ENCODE measurements at regions not wholly inside any gene's neighbourhood (a gene's known extent, or its start where the extent isn't known, plus 50 kb on each side); places are given as distances from the start of the nearest gene placed in this dataset.

DNA sequence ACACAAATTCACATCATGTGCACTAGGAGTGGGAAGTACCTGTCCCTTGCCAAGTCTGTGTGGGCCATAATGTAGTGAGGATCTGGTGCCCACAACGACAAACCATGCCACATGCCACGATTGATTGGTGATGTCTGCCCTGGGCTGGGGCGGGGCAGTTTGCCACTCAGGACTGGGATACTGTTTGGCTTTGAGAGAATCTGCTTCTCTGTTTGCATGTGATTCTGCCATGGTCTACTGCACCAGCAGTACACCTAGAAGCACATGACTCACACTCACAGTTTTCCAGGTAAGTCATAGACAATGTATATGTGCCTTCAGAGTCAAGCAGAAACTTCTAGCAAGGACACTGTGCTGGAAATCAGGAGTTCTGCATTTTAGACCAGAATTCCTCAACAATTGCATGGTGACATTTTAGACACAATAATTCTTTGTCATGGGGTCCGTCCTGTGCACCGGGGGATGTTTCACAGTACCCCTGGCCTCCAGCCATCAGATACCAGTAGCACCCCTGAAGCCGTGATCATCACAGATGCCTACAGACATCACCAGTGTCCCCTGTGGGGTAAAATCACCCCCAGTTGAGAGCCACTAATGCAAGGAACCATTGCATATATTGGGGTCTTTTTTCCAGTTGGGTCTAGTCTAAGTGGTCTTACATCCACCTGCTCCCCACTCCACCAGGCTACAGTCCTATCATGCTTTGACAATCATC is 278.3 kb downstream of the EIPR1 start:
- no peaks in the 10 kb centered on the region; the same call in none of the 2 replicates for H3K36me3 ChIP-seq
- DNase-seq, result no peak
- no peak overlapping the region for H3K4me3 ChIP-seq (ENCODE audit: low read depth, low read length)
- H3K9me3 ChIP-seq, result no peaks in the 10 kb centered on the region; the same call in 1 of the 2 replicates
- TF ChIP-seq, protein P1, sequence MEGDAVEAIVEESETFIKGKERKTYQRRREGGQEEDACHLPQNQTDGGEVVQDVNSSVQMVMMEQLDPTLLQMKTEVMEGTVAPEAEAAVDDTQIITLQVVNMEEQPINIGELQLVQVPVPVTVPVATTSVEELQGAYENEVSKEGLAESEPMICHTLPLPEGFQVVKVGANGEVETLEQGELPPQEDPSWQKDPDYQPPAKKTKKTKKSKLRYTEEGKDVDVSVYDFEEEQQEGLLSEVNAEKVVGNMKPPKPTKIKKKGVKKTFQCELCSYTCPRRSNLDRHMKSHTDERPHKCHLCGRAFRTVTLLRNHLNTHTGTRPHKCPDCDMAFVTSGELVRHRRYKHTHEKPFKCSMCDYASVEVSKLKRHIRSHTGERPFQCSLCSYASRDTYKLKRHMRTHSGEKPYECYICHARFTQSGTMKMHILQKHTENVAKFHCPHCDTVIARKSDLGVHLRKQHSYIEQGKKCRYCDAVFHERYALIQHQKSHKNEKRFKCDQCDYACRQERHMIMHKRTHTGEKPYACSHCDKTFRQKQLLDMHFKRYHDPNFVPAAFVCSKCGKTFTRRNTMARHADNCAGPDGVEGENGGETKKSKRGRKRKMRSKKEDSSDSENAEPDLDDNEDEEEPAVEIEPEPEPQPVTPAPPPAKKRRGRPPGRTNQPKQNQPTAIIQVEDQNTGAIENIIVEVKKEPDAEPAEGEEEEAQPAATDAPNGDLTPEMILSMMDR (IDR thresholded peaks at IDR 0.05; ENCODE audit: low read depth, low read length), result no peak
- no peaks in the 10 kb centered on the region for H3K27me3 ChIP-seq
- peaks cover 38% of the 10 kb centered on the region for H3K4me1 ChIP-seq

DNA sequence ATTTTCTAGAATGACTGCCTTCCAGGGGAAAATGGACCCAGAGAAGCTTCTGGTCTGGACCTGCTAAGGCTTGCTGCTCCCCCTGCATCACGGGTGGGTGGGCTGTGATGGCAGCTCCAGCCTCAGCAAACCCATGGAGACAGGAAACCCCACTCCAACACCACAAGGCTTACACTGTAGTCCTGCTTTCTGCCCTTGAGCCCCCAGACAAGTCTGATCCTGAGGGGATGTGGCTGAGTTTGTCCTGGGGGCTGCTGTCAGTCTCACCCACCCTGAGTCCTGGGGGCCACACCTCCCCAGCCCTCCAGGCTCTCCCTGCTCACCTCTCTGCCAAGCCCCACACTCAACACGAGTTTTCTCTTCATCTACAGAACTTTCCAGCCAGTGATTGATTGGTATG is 279.4 kb downstream of the EIPR1 start:
- no peaks in the 10 kb centered on the region for H3K27me3 ChIP-seq
- peaks cover 35% of the 10 kb centered on the region for H3K4me1 ChIP-seq
- TF ChIP-seq, protein P1 (IDR thresholded peaks at IDR 0.05; ENCODE audit: low read depth, low read length), result no peak
- no peak for DNase-seq
- no peak overlapping the region for H3K4me3 ChIP-seq (ENCODE audit: low read depth, low read length)
- H3K9me3 ChIP-seq, result no peaks in the 10 kb centered on the region; the same call in 1 of the 2 replicates
- H3K36me3 ChIP-seq, result no peaks in the 10 kb centered on the region; the same call in none of the 2 replicates

DNA sequence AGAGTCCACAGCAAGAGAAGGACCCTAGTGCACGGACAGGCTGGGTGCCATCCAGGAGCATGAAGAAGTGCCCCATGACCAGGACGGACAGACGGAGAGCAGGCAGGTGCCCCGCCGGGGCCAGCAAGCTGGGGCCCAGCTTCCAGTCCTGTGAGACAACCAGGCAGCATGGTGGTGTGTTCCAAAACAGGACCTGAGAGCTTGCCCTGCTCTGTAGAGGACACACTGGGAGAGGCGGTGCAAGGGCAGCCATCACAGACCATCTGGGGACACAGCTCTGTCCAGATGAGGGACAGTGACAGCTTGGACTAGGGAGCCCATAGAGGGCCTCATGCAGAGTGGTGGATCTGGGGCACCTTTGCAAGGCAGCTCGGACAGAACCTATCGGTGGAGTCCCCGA is 279.8 kb downstream of the EIPR1 start:
- DNase-seq, result no peak
- no peak overlapping the region for H3K4me3 ChIP-seq (ENCODE audit: low read depth, low read length)
- no peaks in the 10 kb centered on the region for H3K27me3 ChIP-seq
- TF ChIP-seq, protein P1 (IDR thresholded peaks at IDR 0.05; ENCODE audit: low read depth, low read length), result no peak
- H3K4me1 ChIP-seq, result peaks cover 35% of the 10 kb centered on the region
- no peaks in the 10 kb centered on the region; the same call in 1 of the 2 replicates for H3K9me3 ChIP-seq
- H3K36me3 ChIP-seq, result no peaks in the 10 kb centered on the region; the same call in none of the 2 replicates

DNA sequence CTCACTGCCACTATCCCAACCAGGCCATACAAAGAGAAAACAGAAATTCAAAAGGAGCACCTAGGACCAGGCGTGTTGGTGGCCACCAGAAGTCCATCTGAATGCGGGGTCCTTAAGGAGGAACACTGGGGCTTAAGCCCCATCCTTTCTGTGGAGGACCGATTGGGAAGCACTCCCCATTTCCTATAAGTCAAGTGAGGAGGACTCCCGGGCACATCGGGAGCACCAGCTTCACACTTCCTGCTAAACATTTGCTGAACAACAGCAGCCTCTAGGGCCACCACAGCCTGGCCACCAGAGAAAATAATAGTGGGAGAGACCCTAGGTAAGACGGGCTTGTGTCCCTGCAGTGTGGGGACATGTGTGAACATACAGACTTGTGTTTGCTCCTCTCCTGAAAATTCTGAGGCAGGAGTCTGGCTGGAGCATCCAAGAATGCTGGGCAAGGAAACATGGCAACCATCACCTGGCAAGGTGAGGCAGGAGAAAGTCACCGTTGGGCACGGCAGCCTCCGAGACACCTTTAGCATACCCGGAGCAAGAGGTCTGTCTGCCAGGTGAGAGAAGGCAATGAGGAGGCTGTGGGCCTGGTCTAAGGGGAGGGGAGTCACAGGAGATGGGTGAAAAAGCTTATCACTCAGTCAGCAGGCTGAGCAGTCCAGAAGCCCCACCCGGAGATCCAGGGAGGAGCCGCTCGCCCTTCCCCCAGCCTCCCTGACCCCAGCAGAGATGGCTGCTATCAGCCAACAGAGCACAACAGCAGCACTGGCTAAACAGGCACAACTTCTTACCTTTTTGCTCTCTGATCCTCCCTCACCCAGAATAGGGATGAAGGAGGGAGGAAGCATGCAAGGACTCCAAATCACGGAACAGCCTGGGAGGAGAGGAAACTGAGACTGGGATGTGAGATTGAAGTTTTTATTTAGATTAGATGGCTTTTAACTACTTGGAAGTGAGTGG is 282.3 kb downstream of the EIPR1 start:
- Histone ChIP-seq H3K27me3 (no peaks in the 10 kb centered on the region), H3K36me3 (no peaks in the 10 kb centered on the region), H3K9me3 (no peaks in the 10 kb centered on the region), H3K4me3 (ENCODE audit: low read depth, low read length) (no peak overlapping the region), H3K4me1 (peaks cover 16% of the 10 kb centered on the region)
- peak; percentile 55 for DNase-seq
- TF ChIP-seq, protein P1 (IDR thresholded peaks at IDR 0.05; ENCODE audit: low read depth, low read length), result no peak

DNA sequence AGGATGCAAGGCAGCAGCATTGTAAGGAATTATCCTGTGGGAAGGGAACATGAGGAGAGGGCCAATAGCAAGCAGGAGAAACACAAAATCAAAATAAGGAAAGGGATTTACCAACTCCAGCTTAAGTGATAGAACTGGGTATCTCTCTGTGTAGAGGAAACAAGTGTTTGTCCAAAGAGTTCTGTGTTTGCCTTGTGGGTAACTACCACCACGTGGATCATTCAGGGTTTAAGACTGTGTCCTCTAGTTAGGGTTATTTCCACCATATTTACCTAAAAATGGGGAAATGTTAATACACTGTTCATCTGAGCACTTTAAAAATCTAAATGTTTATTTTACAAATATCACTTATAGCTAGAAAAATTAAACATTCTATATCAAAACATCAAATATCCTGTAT is 283.3 kb downstream of the EIPR1 start:
- H3K36me3 ChIP-seq, result no peaks in the 10 kb centered on the region
- no peaks in the 10 kb centered on the region for H3K9me3 ChIP-seq
- no peak for DNase-seq
- no peaks in the 10 kb centered on the region for H3K27me3 ChIP-seq
- peaks cover 16% of the 10 kb centered on the region for H3K4me1 ChIP-seq
- TF ChIP-seq, protein P1 (IDR thresholded peaks at IDR 0.05; ENCODE audit: low read depth, low read length), result no peak
- H3K4me3 ChIP-seq (ENCODE audit: low read depth, low read length), result no peak overlapping the region

Data from BE2C (cell line).